Caco-2 (cell line): ENCODE measurements at regions not wholly inside any gene's neighbourhood (a gene's known extent, or its start where the extent isn't known, plus 50 kb on each side); places are given as distances from the start of the nearest gene placed in this dataset.

ENCODE experiments used
- BruUV-seq: library from RNA; stranded (reverse); fragments of 400-500 nt; replicated peaks from 2 replicates; lab custom pipeline; 2021; lab: Mats Ljungman, UMichigan
- CTCF ChIA-PET: fragments of 300-600 bp; sonication (Branson Sonifier 250); formaldehyde crosslinking; loops from one replicate; lab custom pipeline; 2022; ENCODE audit warnings: antibody characterized with exemption; lab: Charles Lee
- POLR2A ChIA-PET: fragments of 300-600 bp; sonication (Branson Sonifier 250); formaldehyde crosslinking; loops from one replicate; lab custom pipeline; 2022; ENCODE audit warnings: antibody characterized with exemption; lab: Charles Lee
- DNase-seq, 2 experiments: peaks; one replicate each; pipeline versions ENCODE4 v3.0.0 to v3.0.0-alpha.2; 2020 to 2022
- H3K27me3 ChIP-seq: replicated peaks from 2 replicates; pipeline ENCODE4 v1.6.0; 2011; ENCODE audit warnings: low read length; ENCODE audit not compliant: control insufficient read depth, insufficient read depth
- H3K36me3 ChIP-seq: 2 replicates; pipeline ENCODE4 v1.5.1; 2011; ENCODE audit warnings: low read length; ENCODE audit not compliant: control insufficient read depth, insufficient read depth
- H3K4me1 ChIP-seq: fragments of 250-450 bp; sonication (Bioruptor Pico); 2 replicates; pipeline ENCODE4 v1.5.1; 2020; ENCODE audit warnings: mild to moderate bottlenecking
- H3K4me3 ChIP-seq: 2 replicates; pipeline ENCODE4 v1.5.1; 2011; ENCODE audit warnings: low read depth, mild to moderate bottlenecking, control low read depth, low read length
- H3K9me3 ChIP-seq: fragments of 250-450 bp; sonication (Bioruptor Pico); 2 replicates; pipeline ENCODE4 v1.5.1; 2020; ENCODE audit warnings: mild to moderate bottlenecking, moderate library complexity
- H3K27ac Mint-ChIP-seq: one replicate; pipeline ENCODE4 v1.8.0; 2022; ENCODE audit warnings: mixed read lengths; ENCODE audit not compliant: unreplicated experiment
- H3K27me3 Mint-ChIP-seq: one replicate; pipeline ENCODE4 v1.8.0; 2022; ENCODE audit warnings: mixed read lengths; ENCODE audit not compliant: insufficient read depth, unreplicated experiment
- H3K36me3 Mint-ChIP-seq: one replicate; pipeline ENCODE4 v1.8.0; 2022; ENCODE audit warnings: mild to moderate bottlenecking, mixed read lengths; ENCODE audit not compliant: insufficient read depth, unreplicated experiment
- H3K4me1 Mint-ChIP-seq: one replicate; pipeline ENCODE4 v1.8.0; 2022; ENCODE audit warnings: low read depth, mixed read lengths; ENCODE audit not compliant: unreplicated experiment
- H3K4me3 Mint-ChIP-seq: one replicate; pipeline ENCODE4 v1.8.0; 2022; ENCODE audit warnings: mild to moderate bottlenecking, moderate library complexity, mixed read lengths; ENCODE audit not compliant: unreplicated experiment
- H3K9me3 Mint-ChIP-seq: one replicate; pipeline ENCODE4 v1.8.0; 2022; ENCODE audit warnings: mixed read lengths; ENCODE audit not compliant: unreplicated experiment
- intact Hi-C: fragments of 100-400 bp; cut with micrococcal nuclease; formaldehyde crosslinking; loops from one replicate; pipeline ENCODE4 v1.10.0; 2022; ENCODE audit not compliant: unreplicated experiment
- TF ChIP-seq, protein P1 (sequence below), 2 experiments: fragments of 200-600 bp in 1 of 2; IDR thresholded peaks; 1 replicate in 1 of 2; 2 replicates in 1 of 2; pipeline versions ENCODE4 v1.5.1 to v1.8.0; 2011 to 2022; ENCODE audit warnings: antibody characterized with exemption in 1 of 2, control low read depth in 1 of 2, inconsistent platforms in 1 of 2, low read depth in 1 of 2, low read length in 1 of 2, mild to moderate bottlenecking in 1 of 2, moderate library complexity in 1 of 2; ENCODE audit not compliant: insufficient read depth in 1 of 2, severe bottlenecking in 1 of 2, unreplicated experiment in 1 of 2

DNA sequence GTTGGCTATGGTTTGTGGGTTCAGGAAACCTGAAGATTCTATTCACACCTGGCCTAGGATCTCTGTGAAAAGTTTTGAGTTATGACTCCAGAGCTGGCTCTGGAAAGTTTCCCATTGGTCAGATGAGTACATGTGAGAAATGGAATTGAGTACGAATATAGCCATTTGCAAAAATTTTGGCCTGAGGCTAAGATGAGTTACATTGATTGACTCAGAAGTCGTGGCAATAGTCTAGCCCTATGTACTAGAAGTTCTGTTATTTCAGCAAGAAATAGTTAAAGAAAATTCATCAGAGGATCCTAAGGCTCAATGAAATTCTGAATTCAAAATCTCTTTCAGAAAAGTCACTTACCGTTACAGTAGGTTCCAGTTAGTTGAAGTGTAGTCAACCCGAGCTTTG, 109.9 kb downstream of the PTCSC3 start:
- no peaks in the 10 kb centered on the region for H3K36me3 ChIP-seq
- CTCF ChIA-PET: no interaction called here
- H3K4me3 Mint-ChIP-seq: no peak overlapping the region
- intact Hi-C loops: no loop called here
- no peak overlapping the region for H3K4me3 ChIP-seq
- DNase-seq: no peak
- peaks cover 4% of the 10 kb centered on the region for H3K27me3 Mint-ChIP-seq
- no peaks in the 10 kb centered on the region for H3K36me3 Mint-ChIP-seq
- POLR2A ChIA-PET: no interaction called here
- H3K27me3 ChIP-seq: peaks cover 2% of the 10 kb centered on the region; the same call in 1 of the 2 replicates
- no peaks in the 10 kb centered on the region for H3K4me1 ChIP-seq
- TF ChIP-seq, protein P1, sequence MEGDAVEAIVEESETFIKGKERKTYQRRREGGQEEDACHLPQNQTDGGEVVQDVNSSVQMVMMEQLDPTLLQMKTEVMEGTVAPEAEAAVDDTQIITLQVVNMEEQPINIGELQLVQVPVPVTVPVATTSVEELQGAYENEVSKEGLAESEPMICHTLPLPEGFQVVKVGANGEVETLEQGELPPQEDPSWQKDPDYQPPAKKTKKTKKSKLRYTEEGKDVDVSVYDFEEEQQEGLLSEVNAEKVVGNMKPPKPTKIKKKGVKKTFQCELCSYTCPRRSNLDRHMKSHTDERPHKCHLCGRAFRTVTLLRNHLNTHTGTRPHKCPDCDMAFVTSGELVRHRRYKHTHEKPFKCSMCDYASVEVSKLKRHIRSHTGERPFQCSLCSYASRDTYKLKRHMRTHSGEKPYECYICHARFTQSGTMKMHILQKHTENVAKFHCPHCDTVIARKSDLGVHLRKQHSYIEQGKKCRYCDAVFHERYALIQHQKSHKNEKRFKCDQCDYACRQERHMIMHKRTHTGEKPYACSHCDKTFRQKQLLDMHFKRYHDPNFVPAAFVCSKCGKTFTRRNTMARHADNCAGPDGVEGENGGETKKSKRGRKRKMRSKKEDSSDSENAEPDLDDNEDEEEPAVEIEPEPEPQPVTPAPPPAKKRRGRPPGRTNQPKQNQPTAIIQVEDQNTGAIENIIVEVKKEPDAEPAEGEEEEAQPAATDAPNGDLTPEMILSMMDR (IDR thresholded peaks at IDR 0.05; ENCODE audit: insufficient read depth in 1 of 2, low read depth in 1 of 2, low read length in 1 of 2, severe bottlenecking in 1 of 2, unreplicated experiment in 1 of 2): no peak
- no peaks in the 10 kb centered on the region for H3K9me3 Mint-ChIP-seq
- H3K27ac Mint-ChIP-seq: no peak overlapping the region
- BruUV-seq: no TSS peak
- H3K4me1 Mint-ChIP-seq: no peaks in the 10 kb centered on the region
- H3K9me3 ChIP-seq: no peaks in the 10 kb centered on the region

DNA sequence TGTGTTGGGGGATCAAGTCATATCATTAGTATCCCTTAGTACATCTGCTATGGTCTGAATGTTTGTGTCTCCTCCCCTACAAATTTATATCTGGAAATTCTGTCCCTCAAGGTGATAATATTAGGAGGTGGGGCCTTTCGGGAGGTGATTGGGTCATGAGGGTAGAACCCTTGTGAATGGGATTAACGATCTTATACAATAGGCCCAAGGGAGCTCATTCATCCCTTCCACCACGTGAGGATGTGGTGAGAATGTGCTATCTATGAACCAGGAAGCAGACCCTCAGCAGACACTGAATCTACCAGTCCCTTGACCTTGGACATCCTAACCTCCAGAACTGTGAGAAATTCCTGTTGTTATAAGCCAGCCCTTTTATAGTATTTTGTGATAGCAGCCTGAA, 110.7 kb downstream of the PTCSC3 start:
- H3K27me3 Mint-ChIP-seq: peaks cover 4% of the 10 kb centered on the region
- CTCF ChIA-PET: no interaction called here
- BruUV-seq: no TSS peak
- POLR2A ChIA-PET: no interaction called here
- no peaks in the 10 kb centered on the region for H3K36me3 Mint-ChIP-seq
- no peak overlapping the region for H3K4me3 Mint-ChIP-seq
- peaks cover 2% of the 10 kb centered on the region; the same call in 1 of the 2 replicates for H3K27me3 ChIP-seq
- no peaks in the 10 kb centered on the region for H3K9me3 ChIP-seq
- H3K4me1 Mint-ChIP-seq: no peaks in the 10 kb centered on the region
- TF ChIP-seq, protein P1 (IDR thresholded peaks at IDR 0.05; ENCODE audit: insufficient read depth in 1 of 2, low read depth in 1 of 2, low read length in 1 of 2, severe bottlenecking in 1 of 2, unreplicated experiment in 1 of 2): no peak
- DNase-seq: no peak
- no peak overlapping the region for H3K4me3 ChIP-seq
- intact Hi-C loops: no loop called here
- no peaks in the 10 kb centered on the region for H3K4me1 ChIP-seq
- H3K27ac Mint-ChIP-seq: no peak overlapping the region
- H3K36me3 ChIP-seq: no peaks in the 10 kb centered on the region
- no peaks in the 10 kb centered on the region for H3K9me3 Mint-ChIP-seq

DNA sequence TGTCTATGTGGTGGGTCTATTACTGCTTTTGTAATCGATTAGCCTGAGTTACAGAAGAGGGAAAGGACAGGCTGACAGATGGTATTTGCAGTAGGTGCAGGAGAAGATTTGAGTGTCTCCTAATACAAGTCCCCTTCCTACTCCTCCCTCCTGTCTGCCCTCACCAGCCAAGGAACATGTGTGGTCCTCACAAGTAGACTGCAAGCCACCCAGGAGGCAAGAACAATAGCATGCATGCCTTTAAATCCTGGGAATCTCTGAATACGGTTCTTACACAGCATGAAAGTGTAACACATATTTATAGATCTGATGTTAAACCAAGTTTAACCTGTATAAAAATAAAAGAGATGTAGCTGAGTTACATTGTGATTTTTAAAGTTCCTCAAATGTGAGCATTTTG, 117.0 kb downstream of the PTCSC3 start:
- POLR2A ChIA-PET: no interaction called here
- no peaks in the 10 kb centered on the region for H3K9me3 Mint-ChIP-seq
- H3K36me3 Mint-ChIP-seq: no peaks in the 10 kb centered on the region
- no TSS peak for BruUV-seq
- Histone ChIP-seq H3K9me3 (no peaks in the 10 kb centered on the region), H3K4me1 (no peaks in the 10 kb centered on the region), H3K4me3 (no peak overlapping the region), H3K36me3 (no peaks in the 10 kb centered on the region), H3K27me3 (no peaks in the 10 kb centered on the region)
- DNase-seq: no peak
- H3K27ac Mint-ChIP-seq: no peak overlapping the region
- peaks cover 3% of the 10 kb centered on the region for H3K27me3 Mint-ChIP-seq
- TF ChIP-seq, protein P1 (IDR thresholded peaks at IDR 0.05; ENCODE audit: insufficient read depth in 1 of 2, low read depth in 1 of 2, low read length in 1 of 2, severe bottlenecking in 1 of 2, unreplicated experiment in 1 of 2): no peak
- H3K4me1 Mint-ChIP-seq: no peaks in the 10 kb centered on the region
- intact Hi-C loops: no loop called here
- no peak overlapping the region for H3K4me3 Mint-ChIP-seq
- CTCF ChIA-PET: no interaction called here
